ENCODE measurements at regions not wholly inside any gene's neighbourhood (a gene's known extent, or its start where the extent isn't known, plus 50 kb on each side); places are given as distances from the start of the nearest gene placed in this dataset.

GRCh38 chr5:163623986-163624385 lies 118.6 kb downstream of the MAT2B start:
- no peak for TF ChIP-seq CTCF (IDR thresholded peaks at IDR 0.05 in 2 of 3, conservative IDR thresholded peaks at IDR 0.05 in 1 of 3; ENCODE audit: control insufficient read depth in 2 of 3, extremely low read depth in 1 of 3, insufficient read depth in 1 of 3, low read depth in 3 of 3, low read length in 3 of 3)
- TF ChIP-seq ETV6 (conservative IDR thresholded peaks at IDR 0.05 in 1 of 2, IDR thresholded peaks at IDR 0.05 in 1 of 2; ENCODE audit: borderline replicate concordance in 1 of 2, low read depth in 1 of 2): no peak
- TF ChIP-seq POLR2AphosphoS5 (IDR thresholded peaks at IDR 0.05; ENCODE audit: low read length): no peak
- no peak for TF ChIP-seq YY1 (IDR thresholded peaks at IDR 0.05; ENCODE audit: low read depth, low read length)

Data from GM12878 (cell line).